Activated naive CD4-positive, alpha-beta T cell treated with anti-CD3 and anti-CD28 coated beads, Interleukin-2, amount 10 ng/mL, durations not matched to agents 7 days and 5 days (primary cell): ENCODE measurements at regions not wholly inside any gene's neighbourhood (a gene's known extent, or its start where the extent isn't known, plus 50 kb on each side); places are given as distances from the start of the nearest gene placed in this dataset.
A peak's percentile ranks its signal among the peaks of the same experiment; 100 is the strongest.

Source experiments
- CTCF ChIA-PET: fragments of 350-600 bp; sonication (Branson Sonifier 250); formaldehyde crosslinking; loops from one replicate; lab custom pipeline; 2021; ENCODE audit warnings: antibody characterized with exemption; lab: Charles Lee
- DNase-seq: peaks from one replicate; pipeline ENCODE4 v3.0.0-alpha.2; 2020
- H3K27ac Mint-ChIP-seq: one replicate; pipeline ENCODE4 v1.8.0; 2021; ENCODE audit warnings: mild to moderate bottlenecking, moderate library complexity, mixed read lengths
- H3K27me3 Mint-ChIP-seq: one replicate; pipeline ENCODE4 v1.8.0; 2021; ENCODE audit warnings: mild to moderate bottlenecking, mixed read lengths
- H3K36me3 Mint-ChIP-seq: one replicate; pipeline ENCODE4 v1.8.0; 2021; ENCODE audit warnings: mixed read lengths
- H3K4me1 Mint-ChIP-seq: one replicate; pipeline ENCODE4 v1.8.0; 2021; ENCODE audit warnings: mixed read lengths
- H3K4me3 Mint-ChIP-seq: one replicate; pipeline ENCODE4 v1.8.0; 2021; ENCODE audit warnings: mild to moderate bottlenecking, moderate library complexity, mixed read lengths
- H3K9me3 Mint-ChIP-seq: one replicate; pipeline ENCODE4 v1.8.0; 2021; ENCODE audit warnings: mixed read lengths

DNA sequence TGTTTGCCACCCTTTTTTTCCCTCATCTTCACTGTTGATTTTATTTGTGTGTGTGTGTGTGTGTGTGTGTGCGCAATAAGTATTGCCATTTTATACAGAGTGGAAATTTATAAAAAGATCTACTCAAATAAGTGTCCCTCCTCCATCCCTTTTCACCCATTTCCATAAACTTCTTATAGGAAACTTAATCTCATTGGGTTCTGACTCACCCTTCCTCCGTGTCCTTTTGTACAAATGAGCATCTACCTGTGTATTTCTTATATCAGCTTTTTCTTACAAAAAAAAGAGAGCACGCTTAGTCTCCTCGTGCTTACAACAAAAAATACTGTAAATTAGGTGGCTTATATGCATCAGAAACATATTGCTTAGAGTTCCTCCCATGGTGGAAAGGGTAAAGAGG is 711.2 kb upstream of the CDH7 start:
- no peak overlapping the region for H3K4me3 Mint-ChIP-seq
- no peaks in the 10 kb centered on the region for H3K36me3 Mint-ChIP-seq
- H3K27ac Mint-ChIP-seq, result no peak overlapping the region
- DNase-seq, result no peak
- H3K9me3 Mint-ChIP-seq, result peaks cover 10% of the 10 kb centered on the region
- no peaks in the 10 kb centered on the region for H3K4me1 Mint-ChIP-seq
- CTCF ChIA-PET, result no interaction called here
- H3K27me3 Mint-ChIP-seq, result no peaks in the 10 kb centered on the region

DNA sequence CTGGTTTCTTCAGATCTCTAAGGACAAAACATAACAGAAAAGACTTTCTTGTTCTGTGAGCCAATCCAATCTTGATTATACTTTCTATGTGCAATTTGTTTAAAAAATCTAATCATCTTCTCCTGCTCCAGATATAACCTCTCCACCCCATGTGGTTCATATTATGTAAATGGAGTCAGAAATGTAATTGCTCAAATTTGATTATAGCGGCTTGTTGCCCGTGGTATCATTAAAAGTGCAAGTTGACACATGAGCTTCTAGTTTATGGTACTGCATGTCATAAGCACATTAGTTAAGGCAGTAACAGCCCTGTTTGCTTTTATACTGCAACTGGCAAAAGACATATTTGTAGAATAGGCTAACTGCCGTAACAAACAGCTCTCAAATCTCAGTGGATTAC is 715.1 kb upstream of the CDH7 start:
- Mint-ChIP-seq H3K27me3 (no peaks in the 10 kb centered on the region), H3K27ac (no peak overlapping the region), H3K36me3 (no peaks in the 10 kb centered on the region), H3K4me1 (no peaks in the 10 kb centered on the region), H3K4me3 (no peak overlapping the region), H3K9me3 (peaks cover 10% of the 10 kb centered on the region)
- no peak for DNase-seq
- CTCF ChIA-PET, result no interaction called here

DNA sequence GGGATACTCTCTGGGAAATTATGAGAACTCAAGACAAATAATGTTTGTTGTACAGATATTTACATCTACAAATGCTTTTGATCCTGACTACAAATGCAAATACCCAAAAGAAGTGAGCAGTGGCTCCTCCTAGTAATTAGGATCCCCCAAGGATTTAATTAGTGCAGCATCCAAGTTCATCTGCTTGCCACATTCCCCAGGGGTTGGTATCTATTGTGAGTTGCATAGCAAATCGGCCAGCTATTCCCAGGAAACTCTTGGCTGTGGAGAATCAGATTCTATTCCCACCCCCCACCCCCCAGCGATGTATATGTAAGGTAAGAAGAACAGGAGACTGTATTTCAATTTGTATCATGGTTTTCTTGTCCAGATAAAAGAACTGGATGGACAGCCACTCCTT is 725.1 kb upstream of the CDH7 start:
- H3K4me3 Mint-ChIP-seq, result no peak overlapping the region
- H3K27ac Mint-ChIP-seq, result no peak overlapping the region
- no peaks in the 10 kb centered on the region for H3K27me3 Mint-ChIP-seq
- H3K4me1 Mint-ChIP-seq, result no peaks in the 10 kb centered on the region
- CTCF ChIA-PET, result no interaction called here
- H3K9me3 Mint-ChIP-seq, result peaks cover 9% of the 10 kb centered on the region
- DNase-seq, result no peak
- no peaks in the 10 kb centered on the region for H3K36me3 Mint-ChIP-seq

DNA sequence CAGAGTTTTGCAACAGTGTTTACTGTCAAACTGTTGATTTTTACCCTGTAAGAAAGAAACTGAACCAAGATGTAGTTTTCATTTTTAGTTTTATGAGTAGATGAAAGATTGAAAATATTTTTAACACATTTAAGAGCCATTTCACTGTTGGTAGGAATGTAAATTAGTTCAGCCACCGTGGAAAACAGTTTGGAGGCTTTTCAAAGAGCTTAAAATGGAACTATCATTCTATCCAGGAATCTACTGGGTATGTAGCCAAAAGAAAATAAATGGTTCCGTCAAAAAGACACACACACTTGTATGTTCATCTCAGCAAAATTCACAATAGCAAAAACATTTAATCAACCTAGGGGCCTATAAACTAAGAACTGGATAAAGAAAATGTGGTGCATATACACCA is 729.8 kb upstream of the CDH7 start:
- H3K4me3 Mint-ChIP-seq, result no peak overlapping the region
- H3K4me1 Mint-ChIP-seq, result no peaks in the 10 kb centered on the region
- CTCF ChIA-PET, result no interaction called here
- H3K9me3 Mint-ChIP-seq, result peaks cover 4% of the 10 kb centered on the region
- no peak for DNase-seq
- H3K27me3 Mint-ChIP-seq, result no peaks in the 10 kb centered on the region
- no peak overlapping the region for H3K27ac Mint-ChIP-seq
- H3K36me3 Mint-ChIP-seq, result no peaks in the 10 kb centered on the region

DNA sequence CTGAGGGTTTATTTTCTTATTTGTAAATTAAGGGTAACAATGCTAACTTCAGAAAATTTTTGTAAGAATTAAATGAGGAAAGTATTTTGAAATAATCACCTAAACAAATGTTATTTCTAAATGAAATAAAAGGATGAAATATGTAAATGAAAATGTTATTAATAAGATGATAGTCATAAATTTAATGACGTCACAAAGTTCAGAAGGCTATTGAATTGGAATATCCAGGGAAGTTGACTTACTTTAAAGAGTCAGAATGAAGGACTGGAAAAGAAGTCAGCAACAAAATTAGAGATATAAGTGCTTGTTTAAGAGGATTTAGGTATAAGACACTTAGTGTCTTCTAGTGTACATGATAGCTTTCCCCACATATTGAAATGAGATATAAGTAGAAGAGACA is 732.6 kb upstream of the CDH7 start:
- Mint-ChIP-seq H3K4me3 (no peak overlapping the region), H3K36me3 (no peaks in the 10 kb centered on the region)
- CTCF ChIA-PET, result no interaction called here

DNA sequence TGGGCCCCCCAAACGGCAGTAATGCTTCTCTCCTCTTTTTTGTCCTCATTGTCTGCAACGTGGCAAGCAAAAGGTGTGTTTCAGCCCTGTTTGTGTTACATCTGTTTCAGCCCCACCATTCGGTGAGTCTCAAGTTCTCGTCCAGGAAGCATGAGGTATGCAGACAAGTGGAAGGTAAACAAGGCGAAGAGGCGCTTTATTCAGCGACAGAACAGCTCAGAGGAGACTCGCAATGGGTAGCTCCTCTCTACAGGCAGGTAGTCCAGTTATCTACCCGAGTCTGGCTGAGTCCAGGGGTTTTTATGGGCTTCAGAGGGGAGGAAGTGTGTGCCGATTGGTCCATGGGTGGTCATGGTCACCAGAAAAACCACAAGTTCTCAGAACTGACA is 733.4 kb upstream of the CDH7 start:
- Mint-ChIP-seq H3K27ac (no peak overlapping the region), H3K4me3 (no peak overlapping the region), H3K9me3 (peaks cover 18% of the 10 kb centered on the region), H3K36me3 (no peaks in the 10 kb centered on the region), H3K4me1 (no peaks in the 10 kb centered on the region), H3K27me3 (no peaks in the 10 kb centered on the region)
- no peak for DNase-seq
- CTCF ChIA-PET, result no interaction called here

More for the DNA sequence above, 732.6 kb upstream of the CDH7 start:
- DNase-seq, result no peak
- Mint-ChIP-seq H3K27me3 (no peaks in the 10 kb centered on the region), H3K27ac (no peak overlapping the region), H3K4me1 (no peaks in the 10 kb centered on the region), H3K9me3 (peaks cover 14% of the 10 kb centered on the region)

DNA sequence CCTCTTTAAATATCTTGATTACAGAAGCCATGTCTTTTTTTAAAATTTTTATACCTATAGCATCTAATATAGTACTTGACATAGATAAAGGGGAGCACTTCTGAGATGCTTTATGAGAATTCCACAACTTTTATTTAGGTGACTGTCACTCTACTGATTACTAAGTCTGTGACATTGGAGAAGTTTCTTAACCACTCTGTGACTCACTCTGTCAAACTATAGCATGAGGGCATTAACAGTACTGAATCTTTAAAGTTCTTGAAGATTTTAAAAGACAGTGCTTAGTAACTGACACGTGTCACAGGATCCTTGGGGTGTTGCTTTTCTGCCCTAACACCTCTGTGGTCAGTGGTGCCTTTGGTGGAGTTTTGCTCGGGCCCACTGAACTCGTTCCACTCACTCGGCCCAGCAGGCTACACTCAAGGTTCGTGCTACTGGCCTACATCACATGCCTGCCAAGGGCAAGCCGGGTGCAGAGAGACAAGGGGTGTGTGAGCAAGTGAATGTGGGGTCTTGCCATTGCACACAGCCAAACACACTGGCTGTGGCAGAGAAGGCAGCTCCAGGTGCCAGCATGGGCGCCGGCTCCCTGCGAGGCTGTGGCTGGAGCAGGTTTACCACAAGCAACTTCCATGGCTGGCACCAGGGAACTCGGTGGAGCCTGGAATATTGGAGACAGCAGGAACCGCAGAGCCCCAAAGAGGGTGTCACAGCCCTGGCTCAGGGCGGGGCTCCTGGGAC is 734.0 kb upstream of the CDH7 start:
- Mint-ChIP-seq H3K36me3 (no peaks in the 10 kb centered on the region), H3K9me3 (peaks cover 21% of the 10 kb centered on the region), H3K27me3 (no peaks in the 10 kb centered on the region), H3K4me3 (no peak overlapping the region), H3K27ac (no peak overlapping the region), H3K4me1 (no peaks in the 10 kb centered on the region)
- CTCF ChIA-PET, result no interaction called here
- DNase-seq, result no peak

DNA sequence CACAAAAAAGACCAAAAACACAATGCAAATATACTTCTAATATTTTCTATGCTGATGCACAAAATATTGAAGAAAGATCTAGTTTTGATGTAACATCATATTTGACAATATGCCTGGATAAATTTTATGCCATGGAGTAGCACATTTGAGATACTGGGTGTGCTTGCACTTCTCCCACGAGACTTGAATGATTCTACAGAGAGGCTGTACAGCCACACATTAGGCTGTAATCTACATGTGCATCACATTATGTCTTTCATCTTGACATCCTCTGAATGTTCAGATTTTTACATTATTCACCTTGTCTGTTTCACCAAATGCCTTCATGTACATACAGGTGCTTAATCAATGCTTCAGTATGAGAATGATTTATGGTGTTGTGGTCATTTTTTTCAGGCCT is 756.4 kb upstream of the CDH7 start:
- no peak for DNase-seq
- Mint-ChIP-seq H3K9me3 (peaks cover 5% of the 10 kb centered on the region), H3K4me3 (no peak overlapping the region), H3K4me1 (no peaks in the 10 kb centered on the region), H3K36me3 (no peaks in the 10 kb centered on the region), H3K27ac (peak overlapping the region; percentile 37), H3K27me3 (no peaks in the 10 kb centered on the region)
- CTCF ChIA-PET, result no interaction called here

DNA sequence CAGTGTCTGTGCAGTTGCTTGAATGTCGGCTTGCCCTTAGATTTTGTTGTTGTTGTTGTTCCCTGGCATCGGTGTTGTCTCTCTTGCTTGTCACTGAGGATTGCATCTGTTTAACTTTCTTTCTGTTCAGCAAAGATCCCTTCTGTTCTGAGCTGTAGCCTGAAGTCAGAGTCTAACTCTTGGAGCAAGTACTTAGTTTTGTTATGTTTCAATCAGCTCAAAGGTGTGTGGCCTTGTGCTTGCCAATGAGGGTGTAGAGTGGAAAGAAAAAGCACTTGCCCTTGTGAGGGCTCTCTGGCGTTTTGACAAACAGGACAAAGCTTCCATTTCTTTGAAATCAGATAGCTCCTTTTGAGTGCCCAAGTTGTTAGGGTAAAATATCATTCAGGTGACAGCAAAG is 757.1 kb upstream of the CDH7 start:
- CTCF ChIA-PET, result no interaction called here
- no peak overlapping the region for H3K27ac Mint-ChIP-seq
- H3K36me3 Mint-ChIP-seq, result no peaks in the 10 kb centered on the region
- H3K27me3 Mint-ChIP-seq, result no peaks in the 10 kb centered on the region
- H3K4me1 Mint-ChIP-seq, result no peaks in the 10 kb centered on the region
- H3K9me3 Mint-ChIP-seq, result peaks cover 5% of the 10 kb centered on the region
- no peak overlapping the region for H3K4me3 Mint-ChIP-seq
- no peak for DNase-seq

DNA sequence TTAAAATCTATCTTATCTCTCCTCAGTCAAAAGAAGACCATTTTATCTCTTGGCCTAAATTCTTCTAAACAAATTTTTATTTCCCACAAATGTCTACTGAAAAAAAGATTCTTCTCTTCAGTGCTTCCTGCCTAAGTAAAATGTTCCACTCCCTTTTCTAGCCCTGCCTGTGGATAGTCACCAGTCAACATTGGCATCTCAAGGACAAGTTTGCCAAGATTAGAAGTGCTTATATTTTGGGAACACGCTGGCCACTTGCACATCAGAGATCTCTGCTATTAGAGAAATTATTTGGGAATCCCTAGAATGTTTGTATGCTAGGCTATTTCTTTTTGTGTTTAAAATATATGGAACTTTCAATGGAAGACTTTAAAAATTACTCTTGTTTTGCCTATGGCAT is 758.2 kb upstream of the CDH7 start:
- Mint-ChIP-seq H3K4me3 (no peak overlapping the region), H3K4me1 (no peaks in the 10 kb centered on the region), H3K27me3 (no peaks in the 10 kb centered on the region), H3K36me3 (no peaks in the 10 kb centered on the region), H3K9me3 (peaks cover 7% of the 10 kb centered on the region), H3K27ac (no peak overlapping the region)
- CTCF ChIA-PET, result no interaction called here
- no peak for DNase-seq

DNA sequence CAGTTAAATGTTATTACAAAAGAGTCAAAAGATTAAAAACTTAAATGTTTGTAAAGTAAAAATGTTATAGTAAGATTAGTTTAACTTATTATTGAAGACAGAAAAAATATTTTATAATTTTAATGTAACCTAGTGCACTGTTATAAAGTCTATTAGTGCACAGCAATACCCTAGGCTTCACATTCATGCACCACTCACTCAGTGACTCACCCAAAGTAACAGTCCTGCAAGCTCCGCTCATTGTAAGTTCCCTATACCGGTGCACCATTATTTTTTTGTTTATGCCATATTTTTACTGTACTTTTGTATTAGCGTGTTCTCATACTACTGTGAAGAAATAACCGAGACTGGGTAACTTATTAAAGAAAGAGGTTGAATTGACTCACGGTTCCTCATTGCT is 759.7 kb upstream of the CDH7 start:
- H3K27ac Mint-ChIP-seq, result no peak overlapping the region
- no peaks in the 10 kb centered on the region for H3K4me1 Mint-ChIP-seq
- CTCF ChIA-PET, result no interaction called here
- H3K36me3 Mint-ChIP-seq, result no peaks in the 10 kb centered on the region
- no peaks in the 10 kb centered on the region for H3K27me3 Mint-ChIP-seq
- no peak for DNase-seq
- H3K9me3 Mint-ChIP-seq, result peaks cover 7% of the 10 kb centered on the region
- H3K4me3 Mint-ChIP-seq, result no peak overlapping the region

DNA sequence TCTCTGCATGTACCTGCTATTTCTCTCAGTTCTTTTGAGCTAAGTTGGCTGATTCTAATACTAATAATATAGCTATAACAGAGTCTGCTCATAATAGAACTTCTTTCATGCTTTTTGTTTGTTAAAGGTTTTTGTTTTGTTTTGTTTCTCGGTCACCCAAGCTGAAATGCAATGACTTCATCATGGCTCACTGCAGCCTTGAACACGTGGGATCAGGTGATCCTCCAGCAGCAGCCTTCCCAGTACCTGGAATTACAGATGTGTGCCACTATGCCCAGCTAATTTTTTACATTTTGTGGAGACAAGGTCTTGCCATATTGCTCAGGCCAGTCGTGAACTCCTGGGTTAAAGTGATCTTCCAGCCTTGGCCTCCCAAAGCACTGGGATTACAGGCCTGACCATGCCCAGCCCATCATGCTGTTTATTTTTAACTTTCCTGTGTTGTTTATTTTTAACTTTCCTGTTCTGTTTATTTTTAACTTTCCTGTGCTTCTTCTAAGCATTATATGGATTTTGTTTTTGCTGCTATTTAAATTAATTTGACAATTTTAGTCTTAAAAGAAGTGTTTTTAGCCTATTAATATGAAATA is 763.8 kb upstream of the CDH7 start:
- Mint-ChIP-seq H3K27ac (no peak overlapping the region), H3K4me1 (no peaks in the 10 kb centered on the region), H3K36me3 (no peaks in the 10 kb centered on the region), H3K27me3 (no peaks in the 10 kb centered on the region), H3K4me3 (no peak overlapping the region), H3K9me3 (peaks cover 7% of the 10 kb centered on the region)
- CTCF ChIA-PET, result no interaction called here
- no peak for DNase-seq

DNA sequence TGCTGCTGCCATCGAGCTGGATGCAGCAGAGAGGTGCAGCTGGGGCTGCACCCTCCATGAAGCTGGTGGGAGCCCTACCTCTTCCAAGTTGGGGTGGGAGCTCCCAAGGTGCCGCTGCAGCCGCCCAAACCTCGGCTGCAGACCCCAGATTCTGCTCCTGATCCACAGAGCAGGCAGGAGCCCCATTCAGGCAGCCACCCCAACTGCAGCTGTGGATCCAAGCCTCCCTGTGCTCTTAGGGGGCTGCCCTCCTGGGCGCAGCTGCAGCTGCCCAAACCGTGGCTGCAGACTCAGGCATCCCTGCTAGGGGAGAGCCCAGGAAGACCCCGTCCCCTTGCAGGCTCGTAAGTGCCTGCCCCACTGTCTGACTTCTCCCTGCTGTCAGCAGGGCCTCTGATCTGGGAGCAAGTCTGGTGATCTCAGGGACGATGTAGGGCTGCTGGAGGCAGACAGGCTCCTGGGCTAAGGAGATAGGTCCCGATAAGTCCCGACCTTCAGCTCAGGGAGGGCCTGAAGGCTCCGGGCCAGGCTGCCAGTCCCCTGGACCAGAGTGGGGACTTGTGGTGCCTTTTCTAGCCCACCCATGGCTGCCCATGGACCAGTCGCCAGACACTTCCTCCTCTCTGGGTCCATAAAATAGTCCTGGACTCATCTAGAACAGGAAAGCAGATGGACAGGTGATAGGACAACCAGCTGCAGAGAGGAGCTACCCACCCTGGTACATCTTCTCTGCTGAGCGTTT is 767.1 kb upstream of the CDH7 start:
- no peaks in the 10 kb centered on the region for H3K36me3 Mint-ChIP-seq
- H3K4me3 Mint-ChIP-seq, result no peak overlapping the region
- peaks cover 6% of the 10 kb centered on the region for H3K9me3 Mint-ChIP-seq
- no peaks in the 10 kb centered on the region for H3K27me3 Mint-ChIP-seq
- CTCF ChIA-PET, result no interaction called here
- no peak overlapping the region for H3K27ac Mint-ChIP-seq
- DNase-seq, result no peak
- H3K4me1 Mint-ChIP-seq, result no peaks in the 10 kb centered on the region

DNA sequence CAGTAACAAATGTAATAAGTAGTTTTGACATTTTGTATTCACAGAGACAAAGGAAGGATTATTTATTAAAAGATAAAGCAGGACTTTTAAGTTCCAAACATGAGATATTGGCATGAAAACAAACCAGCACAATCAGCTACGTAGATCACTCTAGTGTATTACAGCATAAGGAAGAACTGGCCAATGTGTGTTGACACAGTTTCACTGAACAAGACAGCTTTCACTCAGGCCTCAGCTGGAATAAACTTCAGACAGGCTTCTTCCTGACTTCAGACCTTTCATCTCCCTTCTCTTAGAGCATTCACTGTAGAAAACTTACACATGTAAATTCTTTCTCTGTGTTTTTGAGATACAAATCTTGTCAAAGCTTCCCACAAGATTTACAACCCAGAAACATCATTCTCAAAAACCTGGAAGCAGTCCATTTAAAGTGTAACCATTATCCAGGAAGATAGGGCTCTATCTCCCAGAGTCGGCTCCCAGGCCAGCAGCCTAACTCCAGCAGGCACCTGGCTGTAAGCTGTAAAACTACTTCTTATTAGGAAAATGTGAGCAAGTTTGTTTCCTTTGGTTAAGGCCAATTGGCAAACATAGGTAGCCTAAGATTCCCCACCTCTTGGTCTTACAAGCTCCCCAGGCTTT is 768.3 kb upstream of the CDH7 start:
- Mint-ChIP-seq H3K4me3 (no peak overlapping the region), H3K9me3 (peaks cover 2% of the 10 kb centered on the region), H3K36me3 (no peaks in the 10 kb centered on the region), H3K27me3 (no peaks in the 10 kb centered on the region), H3K4me1 (no peaks in the 10 kb centered on the region), H3K27ac (no peak overlapping the region)
- no peak for DNase-seq
- CTCF ChIA-PET, result no interaction called here

DNA sequence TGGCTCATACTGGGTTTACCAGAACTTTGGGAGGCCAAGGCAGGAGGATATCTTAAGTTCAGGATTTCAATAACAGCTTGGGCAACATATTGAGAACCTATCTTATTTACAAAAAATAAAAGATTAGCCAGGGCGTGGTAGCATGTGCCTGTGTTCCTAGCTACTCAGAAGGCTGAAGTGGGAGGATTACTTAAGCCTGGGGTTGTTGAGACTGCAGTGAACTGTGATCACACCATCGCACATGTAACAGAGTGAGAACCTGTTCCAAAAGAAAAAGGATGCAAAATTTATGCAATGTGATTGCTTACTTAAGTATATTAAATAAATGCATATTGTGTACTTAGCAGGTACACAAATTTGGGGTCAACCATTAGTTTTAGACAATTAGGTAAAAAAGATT is 768.9 kb upstream of the CDH7 start:
- no peak for DNase-seq
- no peaks in the 10 kb centered on the region for H3K36me3 Mint-ChIP-seq
- no peaks in the 10 kb centered on the region for H3K27me3 Mint-ChIP-seq
- H3K27ac Mint-ChIP-seq, result no peak overlapping the region
- no peaks in the 10 kb centered on the region for H3K4me1 Mint-ChIP-seq
- no peak overlapping the region for H3K4me3 Mint-ChIP-seq
- H3K9me3 Mint-ChIP-seq, result peaks cover 2% of the 10 kb centered on the region
- CTCF ChIA-PET, result no interaction called here
